ENCODE measurements at regions not wholly inside any gene's neighbourhood (a gene's known extent, or its start where the extent isn't known, plus 50 kb on each side); places are given as distances from the start of the nearest gene placed in this dataset.

- H3K4me3 ChIP-seq: no peak overlapping the region
- H3K9me3 ChIP-seq: no peaks in the 10 kb centered on the region
- H3K36me3 ChIP-seq: no peaks in the 10 kb centered on the region
- no peak for DNase-seq
- no peaks in the 10 kb centered on the region for H3K27me3 ChIP-seq
These were observed 405.9 kb downstream of the ADRA2A start for GRCh38 chr10:111482621-111483216.

- Histone ChIP-seq H3K4me3 (no peak overlapping the region), H3K36me3 (no peaks in the 10 kb centered on the region), H3K9me3 (no peaks in the 10 kb centered on the region; the same call in 1 of the 2 replicates), H3K27me3 (no peaks in the 10 kb centered on the region)
- no peak for DNase-seq
These were observed 408.9 kb downstream of the ADRA2A start for GRCh38 chr10:111485767-111486166.

GRCh38 chr10:111486346-111486745 lies 409.5 kb downstream of the ADRA2A start:
- Histone ChIP-seq H3K36me3 (no peaks in the 10 kb centered on the region), H3K27me3 (no peaks in the 10 kb centered on the region), H3K9me3 (no peaks in the 10 kb centered on the region; the same call in none of the 2 replicates), H3K4me3 (no peak overlapping the region)
- DNase-seq: no peak

- DNase-seq: no peak
- Histone ChIP-seq H3K36me3 (no peaks in the 10 kb centered on the region), H3K27me3 (no peaks in the 10 kb centered on the region)
These were observed 411.8 kb downstream of the ADRA2A start for GRCh38 chr10:111488668-111489067.

GRCh38 chr10:111491154-111491553 lies 414.3 kb downstream of the ADRA2A start:
- Histone ChIP-seq H3K4me3 (no peak overlapping the region), H3K36me3 (no peaks in the 10 kb centered on the region), H3K9me3 (no peaks in the 10 kb centered on the region; the same call in none of the 2 replicates), H3K27me3 (no peaks in the 10 kb centered on the region)
- DNase-seq: no peak

More at GRCh38 chr10:111488668-111489067, 411.8 kb downstream of the ADRA2A start:
- Histone ChIP-seq H3K9me3 (no peaks in the 10 kb centered on the region; the same call in none of the 2 replicates), H3K4me3 (no peak overlapping the region)

GRCh38 chr10:111493024-111493625 lies 416.3 kb downstream of the ADRA2A start:
- Histone ChIP-seq H3K9me3 (no peaks in the 10 kb centered on the region; the same call in none of the 2 replicates), H3K27me3 (no peaks in the 10 kb centered on the region), H3K4me3 (no peak overlapping the region), H3K36me3 (no peaks in the 10 kb centered on the region)
- no peak for DNase-seq

- no peak for DNase-seq
- H3K9me3 ChIP-seq: no peaks in the 10 kb centered on the region
- H3K4me3 ChIP-seq: no peak overlapping the region
- no peaks in the 10 kb centered on the region for H3K27me3 ChIP-seq
- no peaks in the 10 kb centered on the region for H3K36me3 ChIP-seq
These were observed 421.7 kb downstream of the ADRA2A start for GRCh38 chr10:111498560-111498959.

- no peak overlapping the region for H3K4me3 ChIP-seq
- H3K9me3 ChIP-seq: no peaks in the 10 kb centered on the region
- H3K36me3 ChIP-seq: no peaks in the 10 kb centered on the region
- DNase-seq: no peak
- no peaks in the 10 kb centered on the region for H3K27me3 ChIP-seq
These were observed 427.5 kb downstream of the ADRA2A start for GRCh38 chr10:111504376-111504775.

GRCh38 chr10:111506266-111507034 lies 429.6 kb downstream of the ADRA2A start:
- H3K9me3 ChIP-seq: no peaks in the 10 kb centered on the region
- no peak overlapping the region for H3K4me3 ChIP-seq
- no peaks in the 10 kb centered on the region for H3K36me3 ChIP-seq
- H3K27me3 ChIP-seq: no peaks in the 10 kb centered on the region
- no peak for DNase-seq

- Histone ChIP-seq H3K9me3 (no peaks in the 10 kb centered on the region), H3K36me3 (no peaks in the 10 kb centered on the region), H3K4me3 (no peak overlapping the region), H3K27me3 (no peaks in the 10 kb centered on the region)
- DNase-seq: no peak
These were observed 434.9 kb downstream of the ADRA2A start for GRCh38 chr10:111511751-111512150.

GRCh38 chr10:111515264-111515663 lies 438.4 kb downstream of the ADRA2A start:
- no peaks in the 10 kb centered on the region for H3K36me3 ChIP-seq
- no peak for DNase-seq
- no peaks in the 10 kb centered on the region for H3K9me3 ChIP-seq
- H3K27me3 ChIP-seq: no peaks in the 10 kb centered on the region
- no peak overlapping the region for H3K4me3 ChIP-seq

- Histone ChIP-seq H3K27me3 (no peaks in the 10 kb centered on the region), H3K9me3 (no peaks in the 10 kb centered on the region), H3K4me3 (no peak overlapping the region), H3K36me3 (no peaks in the 10 kb centered on the region)
- DNase-seq: no peak
These were observed 438.9 kb downstream of the ADRA2A start for GRCh38 chr10:111515706-111516105.

- Histone ChIP-seq H3K4me3 (no peak overlapping the region), H3K9me3 (no peaks in the 10 kb centered on the region)
- DNase-seq: no peak
These were observed 439.3 kb downstream of the ADRA2A start for GRCh38 chr10:111516144-111516543.

GRCh38 chr10:111522141-111522540 lies 445.3 kb downstream of the ADRA2A start:
- Histone ChIP-seq H3K4me3 (no peak overlapping the region), H3K36me3 (no peaks in the 10 kb centered on the region), H3K9me3 (no peaks in the 10 kb centered on the region), H3K27me3 (no peaks in the 10 kb centered on the region)
- no peak for DNase-seq

More at GRCh38 chr10:111516144-111516543, 439.3 kb downstream of the ADRA2A start:
- Histone ChIP-seq H3K36me3 (no peaks in the 10 kb centered on the region), H3K27me3 (no peaks in the 10 kb centered on the region)

GRCh38 chr10:111522551-111522950 lies 445.7 kb downstream of the ADRA2A start:
- no peaks in the 10 kb centered on the region for H3K9me3 ChIP-seq
- DNase-seq: no peak
- no peaks in the 10 kb centered on the region for H3K36me3 ChIP-seq
- no peaks in the 10 kb centered on the region for H3K27me3 ChIP-seq
- no peak overlapping the region for H3K4me3 ChIP-seq

- Histone ChIP-seq H3K27me3 (no peaks in the 10 kb centered on the region), H3K9me3 (no peaks in the 10 kb centered on the region), H3K4me3 (no peak overlapping the region), H3K36me3 (no peaks in the 10 kb centered on the region)
- DNase-seq: no peak
These were observed 446.2 kb downstream of the ADRA2A start for GRCh38 chr10:111523016-111523415.

- Histone ChIP-seq H3K4me3 (no peak overlapping the region), H3K27me3 (no peaks in the 10 kb centered on the region), H3K9me3 (no peaks in the 10 kb centered on the region), H3K36me3 (no peaks in the 10 kb centered on the region)
- DNase-seq: no peak
These were observed 447.3 kb downstream of the ADRA2A start for GRCh38 chr10:111524134-111524533.
